ENCODE measurements at regions not wholly inside any gene's neighbourhood (a gene's known extent, or its start where the extent isn't known, plus 50 kb on each side); places are given as distances from the start of the nearest gene placed in this dataset.

DNA sequence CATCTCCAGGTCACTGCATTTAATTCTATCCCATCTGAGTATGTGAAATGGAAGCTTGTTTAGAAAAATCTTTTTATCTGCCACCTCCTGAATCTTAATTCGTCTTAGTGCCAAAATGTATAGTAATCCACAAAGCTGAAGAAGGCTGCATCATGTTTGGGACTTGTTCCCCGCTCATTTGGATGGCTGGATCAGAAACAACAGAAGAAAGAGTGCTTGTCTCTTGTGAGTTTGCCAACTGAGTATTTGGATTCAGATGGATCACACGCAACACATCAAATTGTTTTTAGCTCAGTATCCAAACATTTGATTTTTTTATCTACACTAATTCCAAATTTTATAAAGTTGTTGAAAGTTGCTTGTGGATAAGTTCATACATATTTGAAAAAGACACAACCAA lies 197.2 kb upstream of the PAPPA start:
- no peak for DNase-seq

DNA sequence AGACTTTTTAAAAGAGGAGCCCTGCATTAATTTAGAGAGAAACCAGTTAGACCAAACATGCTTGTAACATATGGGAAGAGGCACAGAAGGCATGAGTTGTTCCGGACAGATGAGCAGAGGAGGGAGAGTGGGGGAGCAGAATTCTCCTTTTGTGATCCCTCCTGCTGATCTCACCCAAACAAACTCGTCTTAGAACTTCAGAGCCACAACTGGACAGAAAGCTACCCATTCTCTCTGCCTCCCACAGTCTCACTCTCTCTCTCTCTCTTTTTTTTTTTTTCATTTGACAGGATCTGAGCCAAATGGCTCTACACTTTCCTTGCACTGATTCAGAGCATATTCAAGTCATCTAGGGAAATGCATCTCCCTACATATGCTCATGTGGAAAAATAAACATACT lies 196.0 kb upstream of the PAPPA start:
- DNase-seq, result no peak

DNA sequence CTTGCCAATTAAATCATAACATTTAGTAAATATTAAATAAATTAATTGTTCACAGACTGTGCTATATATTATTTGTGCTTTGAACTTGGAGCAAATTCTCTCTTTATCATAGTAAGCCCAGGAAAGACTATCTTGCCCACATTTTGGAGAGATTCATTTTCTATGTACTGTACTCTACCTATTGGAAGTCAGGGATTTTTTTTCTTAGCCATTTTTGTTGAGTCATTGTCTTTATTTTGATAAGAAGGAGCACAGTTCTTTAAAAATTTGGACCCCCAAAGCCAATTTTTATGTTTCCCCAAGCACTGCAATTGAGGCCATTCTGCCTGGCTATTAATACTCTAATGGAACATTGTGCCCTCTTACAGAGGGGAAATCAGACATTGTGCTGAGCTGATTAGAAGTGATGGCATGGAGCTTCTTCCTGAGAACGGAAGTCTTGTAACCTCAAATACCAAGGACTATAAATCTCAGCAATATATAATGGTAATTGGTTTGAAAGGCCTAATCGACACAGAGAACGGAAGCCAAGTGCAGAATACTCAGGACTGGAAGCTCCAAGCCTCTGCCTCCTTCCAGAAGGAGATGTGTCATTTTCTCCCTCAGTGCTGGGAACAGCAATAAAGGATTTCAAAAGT lies 188.8 kb upstream of the PAPPA start:
- no peak for DNase-seq

DNA sequence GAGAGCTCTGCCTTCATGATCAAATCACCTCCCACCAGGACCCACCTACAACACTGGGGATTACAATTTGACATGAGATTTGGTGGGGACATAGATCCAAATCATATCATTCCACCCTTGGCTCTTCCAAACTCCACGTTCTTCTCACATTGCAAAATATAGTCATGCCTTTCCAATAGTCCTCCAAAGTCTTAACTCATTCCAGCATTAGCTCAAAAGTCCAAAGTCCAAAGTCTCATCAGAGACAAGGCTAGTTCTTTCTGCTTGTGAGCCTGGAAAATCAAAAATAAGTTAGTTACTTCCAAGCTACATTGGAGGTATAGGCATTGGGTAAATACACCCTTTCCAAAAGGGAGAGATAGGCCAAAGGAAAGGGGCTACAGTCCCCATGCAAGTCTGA lies 186.9 kb upstream of the PAPPA start:
- no peak for DNase-seq

DNA sequence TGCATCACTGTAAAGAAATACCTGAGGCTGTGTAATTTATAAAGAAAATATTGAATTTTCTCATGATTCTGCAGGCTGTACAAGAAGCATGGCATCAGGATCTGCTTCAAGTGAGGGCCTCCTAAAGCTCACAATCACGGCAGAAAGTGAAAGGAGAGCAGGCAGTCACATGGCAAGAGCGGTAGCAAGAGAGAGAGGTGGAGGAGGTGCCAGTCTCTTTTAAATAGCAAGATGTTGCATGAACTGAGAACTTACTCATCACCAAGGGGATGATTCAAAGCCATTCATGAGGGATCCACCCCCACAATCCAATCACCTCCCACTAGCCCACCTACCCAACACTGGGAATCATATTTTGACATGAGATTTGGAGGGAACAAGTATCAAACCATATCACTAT lies 184.5 kb upstream of the PAPPA start:
- no peak for DNase-seq

DNA sequence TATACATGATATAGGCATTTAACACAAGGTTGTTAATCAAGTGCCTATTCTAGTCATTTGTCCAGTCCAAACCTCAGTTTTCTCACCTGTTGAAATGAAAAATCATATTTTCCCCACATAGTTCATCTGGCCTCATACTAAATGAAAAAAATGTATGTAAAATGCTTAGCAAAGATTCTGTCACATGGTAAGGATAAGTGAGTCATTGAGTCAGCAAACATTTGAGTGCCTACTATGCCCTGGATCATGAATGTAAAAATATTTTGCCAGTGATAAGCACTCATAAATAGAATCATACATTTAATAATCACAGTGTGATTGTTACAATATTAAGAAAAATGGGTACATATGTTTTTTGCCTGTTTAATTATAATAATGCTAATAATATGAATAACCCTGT lies 181.2 kb upstream of the PAPPA start:
- no peak for DNase-seq

DNA sequence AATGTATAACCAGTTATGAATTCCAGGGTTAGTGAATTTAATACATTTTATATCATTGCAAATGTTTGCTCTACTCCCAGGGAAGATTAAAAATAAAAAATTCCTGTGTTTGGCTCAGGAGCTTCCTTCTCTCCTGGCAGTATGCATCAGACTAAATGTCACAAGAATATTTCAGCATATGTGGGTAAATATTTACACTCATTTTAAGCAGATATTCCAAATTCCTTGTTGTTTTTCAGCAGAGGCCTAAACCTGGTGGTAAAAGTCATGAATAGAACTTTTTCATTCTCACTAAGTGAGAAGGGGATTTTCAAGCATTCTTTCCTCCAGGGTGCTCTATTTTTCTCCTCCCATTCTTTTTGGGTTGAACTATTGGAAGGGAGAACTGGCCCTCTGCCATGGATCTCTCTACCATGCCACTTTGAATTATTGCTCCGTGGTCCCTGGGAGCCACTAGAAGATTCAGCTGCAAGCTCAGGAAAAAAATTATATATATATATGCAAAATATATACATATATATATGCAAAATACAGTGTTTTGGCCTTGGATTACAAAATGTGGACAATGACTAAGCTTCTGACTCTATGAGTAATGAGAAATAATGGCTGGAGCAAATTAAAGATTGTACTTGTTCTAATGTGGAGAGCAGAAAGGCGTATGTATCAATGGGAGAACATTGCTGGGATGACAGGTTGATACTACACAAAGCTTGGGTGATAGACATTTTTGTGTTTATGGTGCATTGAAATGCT lies 180.6 kb upstream of the PAPPA start:
- DNase-seq, result no peak

DNA sequence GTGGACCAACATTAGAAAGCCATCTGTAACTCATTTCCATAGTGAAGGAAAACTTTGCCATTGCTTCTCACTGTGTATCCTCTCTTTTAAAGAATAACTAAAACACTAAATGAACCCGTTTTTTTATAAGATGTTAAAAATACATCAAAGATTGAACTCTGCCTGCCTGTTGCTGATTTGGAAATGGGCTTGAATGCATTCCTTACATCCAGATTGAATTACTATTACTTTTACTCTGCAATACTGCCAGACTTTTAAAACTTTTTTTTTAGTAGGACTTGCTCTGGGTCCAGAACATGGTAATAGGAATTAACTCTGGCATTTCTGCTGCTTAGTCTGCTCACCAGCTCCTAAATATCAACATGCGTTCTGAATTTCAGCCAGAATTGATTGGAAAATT lies 176.8 kb upstream of the PAPPA start:
- DNase-seq, result no peak

DNA sequence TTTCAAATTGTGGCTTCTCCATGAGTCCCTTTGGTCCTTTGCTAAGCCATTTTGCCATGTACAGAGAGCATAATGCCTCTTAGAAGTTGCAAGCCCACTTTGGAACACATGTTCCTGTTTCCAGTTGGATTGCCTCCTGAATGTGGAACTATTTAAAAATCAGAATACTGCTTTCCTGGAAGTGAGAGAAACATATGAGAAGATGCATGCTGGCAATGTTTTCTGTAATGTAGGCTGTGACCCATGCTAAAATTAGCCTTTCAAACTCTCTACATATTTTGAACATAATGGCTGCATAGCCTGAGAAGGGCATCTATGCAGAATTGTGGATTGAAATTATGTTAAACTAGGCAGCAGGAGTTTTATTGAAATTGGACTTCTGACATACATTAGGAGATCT lies 175.5 kb upstream of the PAPPA start:
- DNase-seq, result no peak

DNA sequence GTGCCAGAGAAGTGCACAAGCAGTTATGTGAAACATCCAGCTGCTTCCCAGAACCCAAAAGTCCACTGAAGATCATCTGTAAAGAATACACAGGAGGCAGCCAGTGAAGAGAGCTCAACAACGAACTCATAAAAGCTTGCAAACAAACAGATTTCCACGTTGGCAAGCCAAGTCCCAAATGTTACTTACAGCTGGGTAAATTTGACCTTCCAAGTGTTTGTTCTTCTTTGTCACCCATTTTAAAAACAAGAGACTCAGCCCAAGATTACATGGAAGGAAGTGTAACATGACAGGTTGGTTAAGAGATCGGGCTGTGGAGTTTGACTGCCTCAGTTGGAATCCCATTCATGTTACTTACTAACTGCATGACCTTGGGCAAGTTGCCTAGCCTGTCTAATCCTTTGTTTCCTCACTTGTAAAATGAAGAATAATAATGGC lies 174.9 kb upstream of the PAPPA start:
- no peak for DNase-seq

DNA sequence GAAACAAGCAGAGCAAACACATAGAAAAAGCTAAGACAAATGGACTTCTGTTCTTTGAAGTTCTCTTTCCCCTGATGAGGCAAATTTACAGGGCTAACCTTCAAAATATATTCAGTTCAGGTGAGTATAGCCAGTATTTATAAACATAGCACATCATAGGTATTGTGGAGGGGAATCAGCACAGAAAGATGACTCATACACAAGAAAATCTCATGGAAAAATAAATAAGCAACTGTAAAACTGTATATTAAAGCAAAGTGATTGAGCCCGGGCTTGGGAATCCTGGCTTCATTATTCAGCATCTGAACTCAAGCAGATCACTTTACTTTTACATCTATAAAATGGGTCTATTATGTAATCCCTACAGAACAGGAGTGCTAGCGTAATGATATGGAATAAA lies 173.5 kb upstream of the PAPPA start:
- DNase-seq, result no peak

DNA sequence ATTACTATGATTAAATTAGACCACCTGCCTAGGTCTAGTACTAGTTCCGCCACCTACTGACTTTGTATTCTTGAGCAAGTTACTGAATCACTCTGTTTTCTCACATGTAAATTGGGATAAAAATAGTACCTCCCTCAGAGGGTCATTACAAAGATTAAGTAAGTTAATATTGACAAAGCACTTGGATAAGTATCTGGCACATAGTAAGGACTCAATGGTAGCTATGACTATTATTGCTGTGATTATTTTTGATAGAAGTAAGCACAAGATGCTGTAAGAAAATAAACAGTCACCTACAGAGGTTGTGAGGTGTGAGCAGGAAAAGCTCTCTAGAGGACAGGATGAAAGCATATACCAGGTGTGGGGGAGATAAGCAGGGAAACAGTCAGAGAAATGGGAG lies 173.1 kb upstream of the PAPPA start:
- DNase-seq, result no peak

DNA sequence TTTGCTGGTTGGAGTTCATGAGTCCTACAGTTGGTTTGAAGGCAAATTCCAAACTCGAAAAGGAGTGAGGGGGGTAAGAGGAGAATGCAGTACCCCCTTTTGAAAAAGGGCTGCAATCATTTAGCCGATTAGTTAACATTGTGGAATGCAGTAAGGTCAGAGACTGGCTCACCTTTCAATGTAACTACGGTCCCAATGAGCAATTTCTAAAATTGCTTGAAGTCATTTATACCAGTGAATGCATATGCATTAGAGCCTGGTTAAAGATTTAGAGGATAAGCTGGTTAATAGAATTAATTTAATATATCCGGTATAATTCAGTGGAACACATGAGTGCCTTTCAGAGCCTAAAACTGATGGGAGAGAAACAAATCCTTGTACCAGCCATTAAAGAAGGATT lies 172.6 kb upstream of the PAPPA start:
- no peak for DNase-seq

DNA sequence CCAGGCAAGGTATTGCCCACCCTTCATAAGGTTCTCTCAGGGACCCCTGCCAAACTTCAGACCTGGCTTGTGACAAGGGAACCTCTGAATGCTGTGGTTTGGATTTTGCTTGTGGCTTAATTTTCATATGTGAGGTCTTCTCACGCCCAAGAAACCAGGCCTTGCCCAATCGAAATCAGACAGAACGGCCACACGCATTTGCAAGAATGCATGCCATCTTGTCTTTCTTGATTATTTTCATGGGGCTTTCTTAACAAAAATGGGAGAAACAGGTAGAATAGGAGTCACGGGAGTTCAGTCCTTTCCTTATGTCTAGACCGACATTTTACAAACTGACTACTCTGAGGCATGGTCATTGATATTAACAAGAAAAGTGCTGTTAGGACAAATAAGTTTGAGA lies 170.2 kb upstream of the PAPPA start:
- no peak for DNase-seq

DNA sequence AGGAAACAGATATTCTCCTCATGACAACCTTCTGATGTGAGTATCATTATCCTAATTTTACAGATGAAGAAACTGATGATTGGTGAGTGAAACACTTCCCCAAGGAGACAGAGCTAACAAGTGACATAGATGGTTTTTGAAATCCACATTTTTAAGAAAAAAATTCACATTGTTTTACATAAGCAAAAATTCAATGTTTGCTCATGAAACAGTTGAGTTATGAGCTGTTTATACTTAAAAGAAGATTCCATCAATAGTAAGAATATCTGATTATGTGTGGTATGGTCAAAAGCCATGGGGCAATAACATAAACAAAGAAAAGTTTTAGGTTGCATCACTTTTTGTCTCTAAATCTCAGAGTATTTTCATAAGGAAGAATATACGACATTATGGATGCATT lies 167.9 kb upstream of the PAPPA start:
- DNase-seq, result no peak

DNA sequence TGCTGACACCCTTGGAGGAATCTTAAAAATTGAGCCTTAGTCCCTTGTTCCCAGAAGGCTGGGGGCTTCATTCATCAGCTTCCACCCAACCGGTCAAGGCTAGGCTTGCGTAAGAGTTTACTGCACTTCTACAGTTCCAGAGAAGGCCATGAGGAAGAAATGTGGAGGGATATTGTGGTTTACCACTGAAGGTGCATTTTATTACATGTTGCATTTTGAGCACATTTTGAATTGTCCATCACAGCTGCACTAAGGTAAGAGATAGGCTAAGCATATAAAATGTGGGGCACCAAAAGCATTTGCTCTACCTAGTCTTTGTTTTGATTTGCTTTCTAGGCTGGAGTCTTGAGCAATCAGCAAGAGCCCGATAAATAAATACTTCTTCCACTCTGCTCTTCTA lies 167.1 kb upstream of the PAPPA start:
- no peak for DNase-seq

DNA sequence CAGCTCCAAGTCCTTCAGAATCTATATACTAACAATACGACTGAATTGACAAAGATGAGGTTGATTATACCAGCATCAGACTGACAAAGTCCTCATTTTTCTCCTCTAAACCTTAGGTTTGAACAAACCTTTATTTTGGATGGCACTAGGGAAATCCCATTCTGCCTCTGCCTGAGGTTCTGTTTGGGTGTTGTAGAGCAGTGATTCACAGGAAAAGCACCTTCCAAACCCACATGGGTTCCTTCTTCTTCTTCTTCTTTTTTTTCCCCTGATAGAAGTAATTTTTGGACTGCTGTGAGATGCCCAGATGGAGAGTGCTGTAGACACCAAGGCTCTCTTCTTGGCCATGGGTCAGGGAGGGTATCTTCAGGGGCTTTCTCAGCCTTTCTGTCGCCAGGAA lies 164.9 kb upstream of the PAPPA start:
- DNase-seq, result no peak

DNA sequence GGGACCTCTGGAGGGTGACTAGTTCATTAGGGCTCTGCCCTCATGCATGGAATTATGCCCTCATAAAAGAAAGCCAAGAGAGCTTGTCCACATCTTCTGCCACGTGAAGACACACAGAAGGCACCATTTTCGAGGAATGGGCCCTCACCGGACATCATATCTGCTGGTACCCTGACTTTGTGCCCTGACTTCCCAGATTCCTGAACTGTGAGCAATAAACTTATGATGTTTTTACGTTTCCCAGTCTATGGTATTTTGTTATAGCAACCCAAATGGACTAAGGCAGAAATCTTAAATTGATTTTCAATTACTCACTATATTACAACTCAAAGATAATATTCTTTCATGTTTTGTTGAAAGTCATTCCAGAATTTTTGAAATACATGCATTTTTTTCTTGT lies 163.8 kb upstream of the PAPPA start:
- no peak for DNase-seq

DNA sequence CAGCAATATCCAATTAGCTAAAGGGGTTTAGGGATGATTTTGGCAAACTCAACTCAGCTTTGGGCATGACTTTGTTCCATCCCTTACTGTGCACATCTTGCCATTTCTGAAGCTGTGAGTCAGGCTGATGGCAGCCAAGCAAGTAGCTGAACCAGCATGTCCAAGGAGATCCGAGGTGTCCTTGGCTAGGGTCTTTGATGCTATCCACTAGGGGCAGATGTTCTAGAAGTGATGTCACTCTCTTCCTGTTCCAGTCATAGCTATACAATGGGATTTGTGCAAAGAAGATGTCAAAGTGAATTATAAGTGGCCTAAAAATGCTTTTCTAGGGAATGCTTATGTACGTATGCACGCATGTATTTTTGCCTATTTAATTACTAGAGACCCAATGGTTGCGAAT lies 160.8 kb upstream of the PAPPA start:
- DNase-seq, result no peak

DNA sequence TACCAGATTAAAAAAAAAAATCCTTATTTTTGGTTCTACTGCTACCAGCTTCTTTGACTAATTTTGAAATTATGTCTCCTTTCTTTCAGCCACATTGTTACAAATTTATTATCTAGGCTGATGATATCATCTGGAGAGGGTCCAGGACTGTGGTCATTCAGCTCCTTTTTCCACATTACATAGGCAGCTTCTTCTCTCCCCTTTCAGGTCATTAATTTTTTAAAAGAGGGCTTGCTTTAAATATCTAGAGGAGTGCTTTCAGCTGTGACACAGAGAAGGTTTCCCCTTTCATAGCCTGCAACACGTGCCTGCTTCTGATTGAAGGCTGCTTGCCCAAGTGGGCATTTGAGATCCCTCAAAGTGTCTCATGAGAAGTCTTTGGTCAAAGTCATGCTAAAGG lies 155.7 kb upstream of the PAPPA start:
- no peak for DNase-seq

DNA sequence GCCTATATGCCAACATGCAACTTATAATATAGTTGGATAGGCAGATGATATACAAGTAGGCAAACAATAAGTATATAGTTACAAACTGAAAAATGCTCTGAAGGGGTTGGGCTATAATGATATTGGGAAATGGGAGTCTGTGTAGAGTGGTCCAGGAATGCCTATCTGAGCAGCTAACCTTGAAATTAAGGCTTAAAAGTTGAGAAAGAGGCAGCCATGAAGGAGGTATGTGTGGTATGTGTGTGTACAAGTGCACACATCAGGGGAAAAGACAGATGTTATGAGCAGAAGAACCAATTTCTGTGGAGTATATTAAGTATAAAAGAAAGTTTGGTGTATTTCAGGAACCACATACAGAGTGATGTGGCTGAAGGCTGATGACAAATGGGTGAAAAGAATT lies 154.9 kb upstream of the PAPPA start:
- no peak for DNase-seq

DNA sequence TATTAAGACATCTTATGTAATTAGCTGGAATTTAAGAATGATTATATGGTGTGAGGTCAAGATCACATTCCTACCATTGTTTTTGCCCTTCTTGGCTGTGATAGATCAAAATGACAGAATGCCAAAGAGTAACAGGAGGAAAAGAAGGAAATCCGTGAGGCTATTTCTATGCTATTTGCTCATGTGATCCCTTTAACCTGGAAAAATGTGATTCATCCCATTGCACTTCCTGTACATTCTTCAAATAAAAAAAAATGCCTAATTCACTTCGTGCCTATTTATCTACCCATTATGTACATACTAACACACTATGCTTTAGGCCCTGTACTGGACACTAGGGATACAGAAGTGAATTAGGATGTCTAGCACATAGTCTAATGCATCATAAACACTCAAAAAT lies 154.1 kb upstream of the PAPPA start:
- no peak for DNase-seq

DNA sequence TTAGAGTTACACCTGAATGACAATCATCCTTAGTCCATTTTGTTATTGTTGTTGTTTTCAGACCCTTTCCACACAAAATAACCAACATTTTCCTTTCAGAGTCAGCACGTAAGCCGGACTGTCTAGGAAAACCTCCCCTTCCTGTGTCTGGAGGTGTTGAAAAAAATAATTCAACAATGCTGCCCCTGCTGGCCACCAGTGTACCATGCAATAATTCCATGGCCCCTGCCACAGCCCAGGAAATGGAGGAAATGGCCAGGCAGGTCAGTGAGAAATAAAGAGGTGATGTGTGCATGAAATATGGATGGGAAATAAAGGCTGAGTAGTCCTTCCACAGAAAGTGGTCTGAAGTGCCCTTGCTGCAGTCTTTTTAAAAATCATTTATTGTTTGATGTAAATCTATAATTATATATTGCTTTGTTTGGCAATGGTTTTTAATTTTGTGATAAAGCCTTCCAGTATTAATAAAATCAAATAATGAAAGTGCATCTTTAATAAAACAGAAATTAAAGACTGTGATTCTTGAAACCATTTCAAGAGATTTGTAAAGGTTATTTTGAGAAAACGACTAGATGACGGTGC lies 152.8 kb upstream of the PAPPA start:
- peak in 3 of 4 experiments; percentile 1 to 7 (median 2) for DNase-seq

DNA sequence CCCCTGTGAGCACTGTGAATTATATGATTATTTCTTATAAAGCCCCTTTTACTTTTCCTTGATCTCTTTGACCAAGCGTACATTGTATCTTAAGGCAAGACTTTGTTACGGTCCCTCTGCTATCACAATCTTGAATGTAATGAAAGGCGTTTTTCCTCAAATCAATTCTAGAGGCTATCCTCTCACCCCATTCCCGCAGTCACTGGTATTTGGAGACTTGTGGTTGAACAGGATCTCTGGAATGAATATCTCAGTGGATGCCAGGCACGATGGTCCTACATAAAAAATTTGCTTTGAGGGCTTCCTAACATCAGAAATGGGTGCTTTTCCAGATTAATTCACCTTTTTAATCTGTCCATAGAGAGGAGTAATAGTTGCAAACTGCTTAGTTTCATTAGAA lies 151.4 kb upstream of the PAPPA start:
- DNase-seq, result no peak

DNA sequence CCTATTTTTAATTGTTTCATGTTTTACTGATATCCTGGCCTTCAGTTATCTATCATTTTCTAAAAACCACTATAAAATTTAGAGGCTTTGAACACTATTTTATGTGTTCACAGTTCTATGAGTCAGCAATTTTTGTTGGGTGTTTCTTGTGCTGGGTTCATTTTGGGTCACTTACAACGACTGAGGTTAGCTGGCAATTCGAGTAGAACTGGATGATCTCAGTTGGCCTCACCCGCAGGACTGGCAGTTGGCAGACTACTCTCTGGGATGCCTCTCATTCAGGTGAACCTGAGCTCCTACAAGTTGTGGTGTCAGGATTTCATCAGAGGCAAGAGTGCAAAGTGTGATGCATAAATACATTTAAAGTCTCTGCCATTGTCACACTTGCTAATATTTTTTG lies 151.0 kb upstream of the PAPPA start:
- DNase-seq, result no peak
